ENCODE measurements at regions not wholly inside any gene's neighbourhood (a gene's known extent, or its start where the extent isn't known, plus 50 kb on each side); places are given as distances from the start of the nearest gene placed in this dataset.

DNA sequence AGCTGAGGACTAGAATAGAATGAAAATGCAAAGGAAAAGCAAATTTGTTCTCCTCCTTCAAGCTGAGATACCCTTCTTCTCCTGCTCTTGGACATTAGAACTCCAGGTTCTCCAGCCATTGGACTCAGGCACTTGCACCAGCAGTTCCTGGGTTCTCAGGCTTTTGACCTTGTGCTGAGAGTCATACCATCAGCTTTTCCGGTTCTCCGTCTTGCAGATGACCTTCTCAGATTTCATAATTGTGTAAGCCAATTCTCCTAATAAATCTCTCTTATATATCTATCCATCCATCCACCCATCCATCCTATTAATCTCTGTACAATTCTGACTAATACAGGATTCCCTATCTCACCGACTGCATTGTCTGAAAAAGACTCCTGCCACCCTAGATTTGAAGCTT, 108.3 kb downstream of the AHR start:
- Mint-ChIP-seq H3K4me3 (no peak overlapping the region), H3K4me1 (ENCODE audit: low read depth) (peaks cover 11% of the 10 kb centered on the region), H3K36me3 (ENCODE audit: low read depth) (no peaks in the 10 kb centered on the region), H3K27ac (no peak overlapping the region), H3K27me3 (peaks cover 8% of the 10 kb centered on the region), H3K9me3 (no peaks in the 10 kb centered on the region)
- TF ChIP-seq, protein P1, sequence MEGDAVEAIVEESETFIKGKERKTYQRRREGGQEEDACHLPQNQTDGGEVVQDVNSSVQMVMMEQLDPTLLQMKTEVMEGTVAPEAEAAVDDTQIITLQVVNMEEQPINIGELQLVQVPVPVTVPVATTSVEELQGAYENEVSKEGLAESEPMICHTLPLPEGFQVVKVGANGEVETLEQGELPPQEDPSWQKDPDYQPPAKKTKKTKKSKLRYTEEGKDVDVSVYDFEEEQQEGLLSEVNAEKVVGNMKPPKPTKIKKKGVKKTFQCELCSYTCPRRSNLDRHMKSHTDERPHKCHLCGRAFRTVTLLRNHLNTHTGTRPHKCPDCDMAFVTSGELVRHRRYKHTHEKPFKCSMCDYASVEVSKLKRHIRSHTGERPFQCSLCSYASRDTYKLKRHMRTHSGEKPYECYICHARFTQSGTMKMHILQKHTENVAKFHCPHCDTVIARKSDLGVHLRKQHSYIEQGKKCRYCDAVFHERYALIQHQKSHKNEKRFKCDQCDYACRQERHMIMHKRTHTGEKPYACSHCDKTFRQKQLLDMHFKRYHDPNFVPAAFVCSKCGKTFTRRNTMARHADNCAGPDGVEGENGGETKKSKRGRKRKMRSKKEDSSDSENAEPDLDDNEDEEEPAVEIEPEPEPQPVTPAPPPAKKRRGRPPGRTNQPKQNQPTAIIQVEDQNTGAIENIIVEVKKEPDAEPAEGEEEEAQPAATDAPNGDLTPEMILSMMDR (IDR thresholded peaks at IDR 0.05) = no peak
- DNase-seq = no peak
- ChIA-PET POLR2A (no interaction called here), CTCF (no interaction called here)
- no peak for ATAC-seq
- intact Hi-C loops (cut with micrococcal nuclease) = no loop called here

DNA sequence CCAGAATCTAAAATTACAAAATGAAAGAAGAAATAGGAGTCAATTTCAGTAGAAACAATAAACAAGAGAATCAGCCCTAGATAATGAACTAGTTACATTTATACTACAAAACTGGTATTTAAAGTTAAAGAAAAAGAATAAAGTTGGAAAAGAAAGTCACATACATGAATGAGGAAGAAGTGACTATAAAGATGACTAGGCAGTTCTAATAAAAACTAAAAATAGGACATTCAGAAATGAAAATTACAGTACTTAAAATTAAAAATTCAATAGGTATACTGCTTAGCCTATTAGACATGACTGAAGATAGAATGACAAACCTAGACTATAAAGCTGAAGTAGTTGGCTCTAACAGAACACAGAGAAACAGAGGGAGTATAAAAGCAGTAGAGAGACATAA, 108.8 kb downstream of the AHR start:
- Mint-ChIP-seq H3K27me3 (peaks cover 8% of the 10 kb centered on the region), H3K36me3 (ENCODE audit: low read depth) (no peaks in the 10 kb centered on the region), H3K27ac (no peak overlapping the region), H3K9me3 (no peaks in the 10 kb centered on the region), H3K4me1 (ENCODE audit: low read depth) (peaks cover 8% of the 10 kb centered on the region), H3K4me3 (no peak overlapping the region)
- TF ChIP-seq, protein P1 (IDR thresholded peaks at IDR 0.05) = no peak
- POLR2A ChIA-PET = no interaction called here
- DNase-seq (no peak), ATAC-seq (no peak)
- intact Hi-C loops (cut with micrococcal nuclease) = no loop called here
- CTCF ChIA-PET = no interaction called here

DNA sequence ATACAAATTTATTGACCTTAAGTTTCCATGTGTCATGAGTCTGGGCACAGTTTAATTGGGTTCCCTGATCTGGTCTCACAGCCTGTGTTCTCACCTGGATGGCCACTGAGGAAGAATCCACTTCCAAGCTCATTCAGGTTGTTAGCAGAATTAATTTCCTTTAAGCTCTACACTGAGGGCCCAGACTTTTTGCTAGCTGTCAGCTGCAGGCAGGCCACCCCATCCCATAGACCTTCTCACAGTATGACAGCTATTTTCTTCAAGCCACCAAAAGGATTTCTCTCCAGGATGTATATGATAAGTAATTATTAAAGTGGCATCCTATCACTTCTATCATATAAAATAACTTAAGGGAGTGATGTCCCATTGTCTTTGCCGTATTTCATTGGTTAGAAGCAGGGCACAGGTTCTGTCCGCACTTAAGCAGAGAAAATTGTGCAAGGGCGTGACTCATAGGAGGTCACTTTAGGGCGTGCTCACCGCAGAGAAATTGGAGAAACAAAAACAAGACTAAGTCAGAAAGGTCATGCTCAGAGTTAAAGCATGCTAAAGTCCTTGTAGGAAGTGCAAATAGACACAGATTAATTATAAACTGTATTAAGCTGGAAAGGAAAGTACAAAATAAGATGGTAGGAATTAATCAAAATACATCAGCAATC, 109.9 kb downstream of the AHR start:
- Mint-ChIP-seq H3K9me3 (no peaks in the 10 kb centered on the region), H3K27me3 (peaks cover 8% of the 10 kb centered on the region), H3K27ac (no peak overlapping the region), H3K4me1 (ENCODE audit: low read depth) (no peaks in the 10 kb centered on the region), H3K36me3 (ENCODE audit: low read depth) (no peaks in the 10 kb centered on the region), H3K4me3 (no peak overlapping the region)
- intact Hi-C loops (cut with micrococcal nuclease) = no loop called here
- POLR2A ChIA-PET = no interaction called here
- CTCF ChIA-PET = no interaction called here
- ATAC-seq (no peak), DNase-seq (no peak)
- TF ChIP-seq, protein P1 (IDR thresholded peaks at IDR 0.05) = no peak

DNA sequence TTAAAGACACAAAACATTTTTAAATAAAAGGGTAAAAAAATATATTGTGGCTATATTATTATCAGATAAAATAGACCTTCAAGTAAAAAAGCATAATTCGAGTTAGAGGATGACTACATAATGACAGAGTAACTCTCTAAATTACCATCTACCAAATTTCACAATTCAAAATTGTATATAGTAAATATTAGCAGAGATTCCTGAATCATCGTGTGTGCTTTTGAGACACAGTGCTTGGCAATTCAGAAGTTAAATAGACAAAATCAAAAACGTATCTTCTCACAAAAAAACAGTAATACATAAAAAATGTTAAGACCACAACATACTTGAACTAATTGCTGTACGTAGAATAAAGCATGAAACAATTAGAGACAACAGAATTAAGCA, 110.4 kb downstream of the AHR start:
- no peaks in the 10 kb centered on the region for H3K9me3 Mint-ChIP-seq
- POLR2A ChIA-PET = no interaction called here
- CTCF ChIA-PET = no interaction called here
- H3K27ac Mint-ChIP-seq = no peak overlapping the region
- no peaks in the 10 kb centered on the region for H3K4me1 Mint-ChIP-seq (ENCODE audit: low read depth)
- DNase-seq = no peak
- TF ChIP-seq, protein P1 (IDR thresholded peaks at IDR 0.05) = no peak
- no peak for ATAC-seq
- intact Hi-C loops (cut with micrococcal nuclease) = no loop called here
- no peaks in the 10 kb centered on the region for H3K36me3 Mint-ChIP-seq (ENCODE audit: low read depth)
- H3K4me3 Mint-ChIP-seq = no peak overlapping the region
- peaks cover 7% of the 10 kb centered on the region for H3K27me3 Mint-ChIP-seq

DNA sequence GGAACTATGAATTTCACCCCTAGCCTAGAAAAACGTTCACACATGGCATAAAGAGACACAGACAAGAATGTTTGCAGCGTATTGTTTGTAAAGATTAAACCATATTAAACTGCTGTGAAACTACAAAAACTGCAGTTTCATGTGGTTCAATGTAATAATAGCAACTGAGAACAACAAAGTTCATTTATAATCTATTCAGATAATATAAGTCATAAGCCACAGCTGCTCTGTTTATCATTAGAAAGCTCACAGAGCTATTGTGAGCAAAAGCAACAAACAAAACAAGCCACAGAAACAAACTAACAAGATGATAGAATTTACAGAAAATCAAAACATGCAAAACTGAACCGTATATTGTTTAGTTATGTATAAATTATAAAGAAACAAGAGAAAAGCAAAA, 113.5 kb downstream of the AHR start:
- CTCF ChIA-PET = no interaction called here
- H3K4me1 Mint-ChIP-seq (ENCODE audit: low read depth) = no peaks in the 10 kb centered on the region
- ATAC-seq = no peak

More for the DNA sequence above, 113.5 kb downstream of the AHR start:
- POLR2A ChIA-PET = no interaction called here
- DNase-seq = no peak
- TF ChIP-seq, protein P1 (IDR thresholded peaks at IDR 0.05) = no peak
- H3K9me3 Mint-ChIP-seq = no peaks in the 10 kb centered on the region
- H3K36me3 Mint-ChIP-seq (ENCODE audit: low read depth) = no peaks in the 10 kb centered on the region
- no peaks in the 10 kb centered on the region for H3K27me3 Mint-ChIP-seq
- H3K27ac Mint-ChIP-seq = no peak overlapping the region
- H3K4me3 Mint-ChIP-seq = no peak overlapping the region
- intact Hi-C loops (cut with micrococcal nuclease) = no loop called here
